ENCODE measurements at regions not wholly inside any gene's neighbourhood (a gene's known extent, or its start where the extent isn't known, plus 50 kb on each side); places are given as distances from the start of the nearest gene placed in this dataset.

DNA sequence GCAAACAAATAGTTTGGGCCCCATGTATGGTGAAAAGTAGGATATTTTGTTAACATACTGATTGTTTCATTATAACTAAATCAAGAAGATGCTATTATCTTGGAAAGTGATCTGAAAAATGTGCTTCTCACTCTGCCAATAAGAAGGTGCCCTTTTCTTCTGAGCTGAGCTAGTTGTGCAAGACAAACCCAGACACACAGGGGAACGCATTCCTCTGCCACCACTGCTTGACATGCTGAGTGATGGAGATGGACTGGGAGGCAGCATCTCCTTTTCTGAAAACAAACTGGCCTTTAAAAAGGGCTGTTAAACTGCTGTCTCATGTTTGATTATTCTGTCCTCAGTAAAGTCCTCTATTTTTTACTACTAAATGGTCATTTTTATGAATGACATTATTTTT is 1989.9 kb upstream of the CELF4 start (continued):
- TF ChIP-seq, protein P1, sequence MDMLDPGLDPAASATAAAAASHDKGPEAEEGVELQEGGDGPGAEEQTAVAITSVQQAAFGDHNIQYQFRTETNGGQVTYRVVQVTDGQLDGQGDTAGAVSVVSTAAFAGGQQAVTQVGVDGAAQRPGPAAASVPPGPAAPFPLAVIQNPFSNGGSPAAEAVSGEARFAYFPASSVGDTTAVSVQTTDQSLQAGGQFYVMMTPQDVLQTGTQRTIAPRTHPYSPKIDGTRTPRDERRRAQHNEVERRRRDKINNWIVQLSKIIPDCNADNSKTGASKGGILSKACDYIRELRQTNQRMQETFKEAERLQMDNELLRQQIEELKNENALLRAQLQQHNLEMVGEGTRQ (IDR thresholded peaks at IDR 0.05; ENCODE audit: low read length) = no peak
- TF ChIP-seq SIN3A (conservative IDR thresholded peaks at IDR 0.05 in 1 of 2, IDR thresholded peaks at IDR 0.05 in 1 of 2; ENCODE audit: low read depth in 1 of 2, low read length in 2 of 2) (no peak), TAF1 (IDR thresholded peaks at IDR 0.05; ENCODE audit: low read depth, low read length) (no peak), RFX5 (IDR thresholded peaks at IDR 0.05; ENCODE audit: borderline replicate concordance, low read depth, low read length) (no peak), EP300 (IDR thresholded peaks at IDR 0.05; ENCODE audit: borderline replicate concordance in 1 of 2, low read depth in 2 of 2, low read length in 2 of 2) (no peak), RNF2 (IDR thresholded peaks at IDR 0.05; ENCODE audit: borderline replicate concordance, low read depth, low read length, missing control alignments, poor library complexity, severe bottlenecking) (no peak), BRCA1 (IDR thresholded peaks at IDR 0.05; ENCODE audit: low read depth, low read length) (no peak)

All from H1 (cell line).